ENCODE measurements at regions not wholly inside any gene's neighbourhood (a gene's known extent, or its start where the extent isn't known, plus 50 kb on each side); places are given as distances from the start of the nearest gene placed in this dataset.

DNA sequence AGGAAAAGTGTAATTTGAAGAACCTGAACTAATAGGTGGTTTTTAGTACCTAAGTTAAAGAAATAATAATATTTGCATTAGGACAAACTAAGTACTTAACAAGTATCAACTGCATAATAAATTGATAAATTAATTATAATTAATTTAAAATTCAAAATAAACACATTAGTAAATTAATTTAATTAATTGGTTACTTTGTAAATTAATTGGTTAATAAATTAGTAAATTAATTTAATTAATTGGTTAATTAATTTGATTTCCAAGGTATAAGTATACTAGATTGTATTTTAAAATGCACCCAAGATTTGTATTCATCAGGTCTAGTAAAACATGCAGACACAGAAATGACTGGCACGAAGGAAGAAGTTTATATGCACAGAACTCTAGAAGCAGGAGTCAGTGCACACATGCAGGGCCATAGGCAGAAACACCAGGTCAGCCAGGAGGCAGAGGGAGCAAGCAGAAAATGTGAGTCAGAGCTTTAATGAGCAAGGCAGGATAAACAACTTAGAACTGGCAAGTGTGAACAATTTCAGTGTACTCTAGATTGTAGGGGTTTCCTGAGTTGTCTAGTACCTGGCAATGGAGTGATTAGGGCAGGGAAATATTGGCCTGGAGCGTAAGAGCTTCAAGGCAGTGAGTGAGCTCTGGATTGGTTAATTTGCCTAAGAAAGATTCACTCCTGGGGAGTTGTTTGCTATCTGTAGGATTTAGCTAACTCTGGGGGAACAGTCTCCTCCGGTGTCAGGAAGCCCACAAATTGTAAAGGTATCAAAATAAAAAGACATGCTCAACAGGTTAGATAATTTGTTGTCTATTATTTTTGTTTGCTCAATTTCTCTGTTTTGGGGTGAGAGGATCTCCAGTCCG is 665.7 kb downstream of the MRPL39 start:
- no peak overlapping the region for H3K27ac Mint-ChIP-seq
- intact Hi-C loops (cut with micrococcal nuclease), result no loop called here
- H3K36me3 Mint-ChIP-seq (ENCODE audit: low read depth), result no peaks in the 10 kb centered on the region
- no peak overlapping the region for H3K4me3 Mint-ChIP-seq
- H3K9me3 Mint-ChIP-seq, result no peaks in the 10 kb centered on the region
- no peaks in the 10 kb centered on the region for H3K27me3 Mint-ChIP-seq
- no peaks in the 10 kb centered on the region for H3K4me1 Mint-ChIP-seq (ENCODE audit: low read depth)

GRCh38 chr21:24939291-24939690 is 668.0 kb downstream of the MRPL39 start:
- no peaks in the 10 kb centered on the region for H3K36me3 Mint-ChIP-seq (ENCODE audit: low read depth)
- H3K4me3 Mint-ChIP-seq, result no peak overlapping the region
- H3K27ac Mint-ChIP-seq, result no peak overlapping the region
- H3K27me3 Mint-ChIP-seq, result no peaks in the 10 kb centered on the region
- intact Hi-C loops (cut with micrococcal nuclease), result no loop called here
- H3K4me1 Mint-ChIP-seq (ENCODE audit: low read depth), result no peaks in the 10 kb centered on the region
- H3K9me3 Mint-ChIP-seq, result no peaks in the 10 kb centered on the region

GRCh38 chr21:24938573-24938972 is 668.7 kb downstream of the MRPL39 start:
- no peaks in the 10 kb centered on the region for H3K4me1 Mint-ChIP-seq (ENCODE audit: low read depth)
- H3K27me3 Mint-ChIP-seq, result no peaks in the 10 kb centered on the region
- intact Hi-C loops (cut with micrococcal nuclease), result no loop called here
- no peaks in the 10 kb centered on the region for H3K9me3 Mint-ChIP-seq
- no peaks in the 10 kb centered on the region for H3K36me3 Mint-ChIP-seq (ENCODE audit: low read depth)
- H3K27ac Mint-ChIP-seq, result no peak overlapping the region
- no peak overlapping the region for H3K4me3 Mint-ChIP-seq

GRCh38 chr21:24935991-24936390 is 671.3 kb downstream of the MRPL39 start:
- Mint-ChIP-seq H3K27me3 (no peaks in the 10 kb centered on the region), H3K4me1 (ENCODE audit: low read depth) (no peaks in the 10 kb centered on the region), H3K4me3 (no peak overlapping the region), H3K27ac (no peak overlapping the region), H3K9me3 (no peaks in the 10 kb centered on the region), H3K36me3 (ENCODE audit: low read depth) (no peaks in the 10 kb centered on the region)
- intact Hi-C loops (cut with micrococcal nuclease), result no loop called here

- H3K4me1 Mint-ChIP-seq (ENCODE audit: low read depth), result no peaks in the 10 kb centered on the region
- no peak overlapping the region for H3K4me3 Mint-ChIP-seq
- no peaks in the 10 kb centered on the region for H3K36me3 Mint-ChIP-seq (ENCODE audit: low read depth)
- intact Hi-C loops (cut with micrococcal nuclease), result no loop called here
- no peaks in the 10 kb centered on the region for H3K27me3 Mint-ChIP-seq
- H3K9me3 Mint-ChIP-seq, result no peaks in the 10 kb centered on the region
- no peak overlapping the region for H3K27ac Mint-ChIP-seq
Observed at GRCh38 chr21:24910591-24910990, 696.7 kb downstream of the MRPL39 start.

GRCh38 chr21:24903994-24904635 is 703.2 kb downstream of the MRPL39 start:
- H3K27me3 Mint-ChIP-seq, result no peaks in the 10 kb centered on the region
- no peak overlapping the region for H3K27ac Mint-ChIP-seq
- H3K4me3 Mint-ChIP-seq, result no peak overlapping the region
- no peaks in the 10 kb centered on the region for H3K36me3 Mint-ChIP-seq (ENCODE audit: low read depth)
- no peaks in the 10 kb centered on the region for H3K4me1 Mint-ChIP-seq (ENCODE audit: low read depth)
- H3K9me3 Mint-ChIP-seq, result no peaks in the 10 kb centered on the region
- intact Hi-C loops (cut with micrococcal nuclease), result no loop called here

DNA sequence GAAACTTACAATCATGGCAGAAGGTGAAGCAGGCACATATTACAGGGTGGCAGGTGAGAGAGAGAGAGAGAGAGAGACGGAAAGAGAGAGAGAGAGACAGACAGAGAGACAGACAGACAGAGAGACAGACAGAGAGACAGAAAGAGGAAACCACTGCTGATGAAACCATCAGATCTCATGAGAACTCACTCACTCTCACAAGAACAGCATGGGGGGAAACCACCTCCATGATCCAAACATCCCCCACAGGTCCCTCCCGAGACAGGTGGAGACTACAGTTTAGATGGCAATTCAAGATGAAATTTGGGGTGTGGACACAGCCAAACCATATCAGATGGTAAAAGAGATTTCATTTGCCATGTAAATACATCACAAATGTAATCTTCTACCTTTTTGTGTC is 708.1 kb downstream of the MRPL39 start:
- Mint-ChIP-seq H3K27ac (no peak overlapping the region), H3K9me3 (no peaks in the 10 kb centered on the region)
- intact Hi-C loops (cut with micrococcal nuclease), result loop anchor here (10.0 kb wide), 1 partner anchor 486 kb away; no protein-coding TSS in a partner anchor

DNA sequence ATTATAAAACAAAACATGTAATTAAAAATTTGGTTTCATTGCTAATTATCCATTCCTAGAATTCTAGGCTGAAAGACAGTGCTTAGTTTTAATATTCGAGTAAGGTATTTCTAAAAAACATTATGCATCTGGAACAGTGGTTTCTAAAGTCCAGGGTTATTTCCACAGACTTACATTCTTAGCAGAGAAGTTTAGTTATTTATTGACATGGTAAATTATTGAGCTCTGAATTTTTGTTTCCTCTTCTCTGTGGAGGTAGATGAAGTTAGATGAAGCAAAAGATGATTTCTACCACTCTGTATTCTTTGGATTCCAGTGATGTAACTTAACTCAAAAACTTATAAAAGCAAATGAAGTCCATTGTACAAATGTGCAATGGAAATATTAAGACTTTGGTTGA is 709.4 kb downstream of the MRPL39 start:
- no peaks in the 10 kb centered on the region for H3K27me3 Mint-ChIP-seq
- H3K36me3 Mint-ChIP-seq (ENCODE audit: low read depth), result no peaks in the 10 kb centered on the region
- no peaks in the 10 kb centered on the region for H3K9me3 Mint-ChIP-seq
- no peak overlapping the region for H3K27ac Mint-ChIP-seq
- intact Hi-C loops (cut with micrococcal nuclease), result loop anchor here (10.0 kb wide), 1 partner anchor 487 kb away; no protein-coding TSS in a partner anchor
- H3K4me3 Mint-ChIP-seq, result no peak overlapping the region
- no peaks in the 10 kb centered on the region for H3K4me1 Mint-ChIP-seq (ENCODE audit: low read depth)

More for the DNA sequence above, 708.1 kb downstream of the MRPL39 start:
- Mint-ChIP-seq H3K4me1 (ENCODE audit: low read depth) (no peaks in the 10 kb centered on the region), H3K4me3 (no peak overlapping the region), H3K36me3 (ENCODE audit: low read depth) (no peaks in the 10 kb centered on the region), H3K27me3 (no peaks in the 10 kb centered on the region)

- Mint-ChIP-seq H3K27ac (no peak overlapping the region), H3K4me1 (ENCODE audit: low read depth) (no peaks in the 10 kb centered on the region), H3K27me3 (no peaks in the 10 kb centered on the region), H3K9me3 (no peaks in the 10 kb centered on the region), H3K4me3 (no peak overlapping the region), H3K36me3 (ENCODE audit: low read depth) (no peaks in the 10 kb centered on the region)
- intact Hi-C loops (cut with micrococcal nuclease), result loop anchor here (10.0 kb wide), 1 partner anchor 488 kb away; no protein-coding TSS in a partner anchor
Observed at GRCh38 chr21:24896735-24897124, 710.6 kb downstream of the MRPL39 start.

GRCh38 chr21:24895885-24896734 is 711.2 kb downstream of the MRPL39 start:
- no peaks in the 10 kb centered on the region for H3K4me1 Mint-ChIP-seq (ENCODE audit: low read depth)
- H3K27ac Mint-ChIP-seq, result no peak overlapping the region
- no peak overlapping the region for H3K4me3 Mint-ChIP-seq
- no peaks in the 10 kb centered on the region for H3K9me3 Mint-ChIP-seq
- intact Hi-C loops (cut with micrococcal nuclease), result loop anchor here (10.0 kb wide), 1 partner anchor 489 kb away; no protein-coding TSS in a partner anchor
- no peaks in the 10 kb centered on the region for H3K36me3 Mint-ChIP-seq (ENCODE audit: low read depth)
- H3K27me3 Mint-ChIP-seq, result no peaks in the 10 kb centered on the region

DNA sequence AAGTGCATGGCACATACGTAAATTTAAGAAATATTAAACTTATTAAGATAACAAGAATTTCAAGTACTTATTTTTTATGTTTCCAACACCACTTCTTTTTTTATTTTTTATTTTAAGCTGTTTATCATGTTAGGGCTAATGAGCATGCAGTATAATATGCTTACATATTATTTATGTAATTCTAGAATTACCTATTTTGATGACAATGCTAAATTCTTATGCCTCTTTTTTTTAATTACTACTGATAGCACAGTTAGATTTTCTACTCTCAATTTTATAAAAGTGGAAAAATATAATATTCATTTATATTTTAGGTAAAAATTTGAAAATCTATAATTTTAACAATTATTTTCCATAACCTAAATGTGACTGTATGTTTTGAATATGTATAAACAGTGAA is 713.0 kb downstream of the MRPL39 start:
- Mint-ChIP-seq H3K4me3 (no peak overlapping the region), H3K27me3 (no peaks in the 10 kb centered on the region), H3K27ac (no peak overlapping the region), H3K36me3 (ENCODE audit: low read depth) (no peaks in the 10 kb centered on the region), H3K9me3 (no peaks in the 10 kb centered on the region), H3K4me1 (ENCODE audit: low read depth) (no peaks in the 10 kb centered on the region)
- intact Hi-C loops (cut with micrococcal nuclease), result loop anchor here (10.0 kb wide), 1 partner anchor 490 kb away; no protein-coding TSS in a partner anchor

GRCh38 chr21:24890021-24890420 is 717.3 kb downstream of the MRPL39 start:
- Mint-ChIP-seq H3K27me3 (no peaks in the 10 kb centered on the region), H3K27ac (no peak overlapping the region), H3K9me3 (no peaks in the 10 kb centered on the region), H3K36me3 (ENCODE audit: low read depth) (no peaks in the 10 kb centered on the region), H3K4me1 (ENCODE audit: low read depth) (no peaks in the 10 kb centered on the region), H3K4me3 (no peak overlapping the region)
- intact Hi-C loops (cut with micrococcal nuclease), result loop anchor here (10.0 kb wide), 1 partner anchor 495 kb away; no protein-coding TSS in a partner anchor

DNA sequence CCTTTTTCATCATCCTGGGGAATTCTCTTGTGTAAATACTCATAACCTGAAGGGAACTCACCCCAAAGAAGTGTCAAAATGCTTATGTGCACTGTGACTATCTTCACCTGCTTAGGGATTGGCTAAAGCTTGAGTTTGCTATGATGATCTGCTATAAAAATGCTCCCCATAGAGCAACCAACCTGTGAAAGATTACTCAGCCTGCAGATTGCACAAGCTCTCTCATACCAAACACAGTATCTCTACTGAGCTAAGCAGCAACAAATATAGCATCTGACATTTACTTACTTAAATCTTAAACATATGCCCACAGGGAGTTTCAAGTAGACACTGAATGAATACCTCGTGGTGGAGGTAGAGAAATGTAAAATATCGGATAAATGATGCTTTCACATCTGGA is 725.8 kb downstream of the MRPL39 start:
- H3K4me1 Mint-ChIP-seq (ENCODE audit: low read depth), result no peaks in the 10 kb centered on the region
- H3K4me3 Mint-ChIP-seq, result no peak overlapping the region
- no peak overlapping the region for H3K27ac Mint-ChIP-seq
- intact Hi-C loops (cut with micrococcal nuclease), result no loop called here
- no peaks in the 10 kb centered on the region for H3K27me3 Mint-ChIP-seq
- peaks cover 5% of the 10 kb centered on the region for H3K9me3 Mint-ChIP-seq
- no peaks in the 10 kb centered on the region for H3K36me3 Mint-ChIP-seq (ENCODE audit: low read depth)

DNA sequence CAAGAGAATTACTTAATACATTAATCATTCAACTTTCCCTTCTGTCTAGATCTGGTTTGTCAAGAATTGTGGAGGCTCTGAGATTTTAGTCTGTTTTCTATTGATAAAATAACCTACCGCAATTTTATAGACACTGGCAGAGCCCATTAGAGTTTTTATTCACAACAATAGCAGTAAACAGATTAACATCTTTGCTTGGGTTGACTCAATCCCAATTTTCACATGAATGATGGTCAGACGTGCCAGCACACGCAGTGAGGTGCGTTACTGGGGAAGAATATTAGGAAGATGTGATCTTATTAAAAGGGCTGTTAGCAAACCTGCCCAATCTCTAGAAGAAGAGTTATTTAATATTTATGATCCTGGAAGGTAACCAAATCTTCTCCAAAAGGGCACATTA is 736.6 kb downstream of the MRPL39 start:
- no peaks in the 10 kb centered on the region for H3K27me3 Mint-ChIP-seq
- no peaks in the 10 kb centered on the region for H3K36me3 Mint-ChIP-seq (ENCODE audit: low read depth)
- no peaks in the 10 kb centered on the region for H3K9me3 Mint-ChIP-seq
- intact Hi-C loops (cut with micrococcal nuclease), result no loop called here
- H3K4me3 Mint-ChIP-seq, result no peak overlapping the region
- no peak overlapping the region for H3K27ac Mint-ChIP-seq
- H3K4me1 Mint-ChIP-seq (ENCODE audit: low read depth), result no peaks in the 10 kb centered on the region

Data from dendritic cell treated with granulocyte-macrophage colony-stimulating factor and Interleukin-4, amounts not matched to agents 40 ng/mL and 50 ng/mL, for 4 days (primary cell).